Left lung (tissue), 4 donors: ENCODE measurements at regions not wholly inside any gene's neighbourhood (a gene's known extent, or its start where the extent isn't known, plus 50 kb on each side); places are given as distances from the start of the nearest gene placed in this dataset.

ENCODE experiments used
- ATAC-seq: fragments of 200-7000 bp; cut with Tn5 transposase; one replicate; pipeline ENCODE4 v1.9.1; 2020; ENCODE audit warnings: moderate library complexity
- DNase-seq, 4 donors: peaks; one replicate each; pipeline ENCODE4 v3.0.0-alpha.2; 2013 to 2020
- H3K27ac ChIP-seq, 2 donors: fragments of 200-600 bp; sonication (generic) in 1 of 2; one replicate each; pipeline versions ENCODE4 v1.5.0 to v1.8.0; 2020 to 2021
- H3K27me3 ChIP-seq, 2 donors: fragments of 200-600 bp; sonication (generic) in 1 of 2; one replicate each; pipeline versions ENCODE4 v1.5.0 to v1.8.0; 2020 to 2021
- H3K36me3 ChIP-seq, 2 donors: fragments of 200-600 bp; sonication (generic) in 1 of 2; one replicate each; pipeline versions ENCODE4 v1.5.0 to v1.8.0; 2020 to 2021
- H3K4me1 ChIP-seq, 2 donors: fragments of 200-600 bp; one replicate each; pipeline ENCODE4 v1.8.0; 2021
- H3K4me3 ChIP-seq, 2 donors: fragments of 200-600 bp; sonication (generic) in 1 of 2; one replicate each; pipeline versions ENCODE4 v1.5.0 to v1.8.0; 2020 to 2021; ENCODE audit warnings: mild to moderate bottlenecking in 1 of 2
- H3K9me3 ChIP-seq, 2 donors: fragments of 200-600 bp; sonication (generic) in 1 of 2; one replicate each; pipeline versions ENCODE4 v1.5.0 to v1.8.0; 2020 to 2021
- CTCF ChIP-seq, 2 donors: fragments of 200-600 bp; sonication (generic) in 1 of 2; IDR thresholded peaks; one replicate each; pipeline versions ENCODE4 v1.5.0 to v1.8.0; 2021; ENCODE audit warnings: antibody characterized with exemption in 2 of 2
- intact Hi-C, 2 donors: fragments of 100-400 bp; cut with DNase I; formaldehyde crosslinking; loops; one replicate each; pipeline versions ENCODE4 v1.11.2 to v1.14.2; 2022
- donor health status: DM: no; HTN: yes; CAD: no.
- donor health status: DM: no; HTN: no; CAD: no.

DNA sequence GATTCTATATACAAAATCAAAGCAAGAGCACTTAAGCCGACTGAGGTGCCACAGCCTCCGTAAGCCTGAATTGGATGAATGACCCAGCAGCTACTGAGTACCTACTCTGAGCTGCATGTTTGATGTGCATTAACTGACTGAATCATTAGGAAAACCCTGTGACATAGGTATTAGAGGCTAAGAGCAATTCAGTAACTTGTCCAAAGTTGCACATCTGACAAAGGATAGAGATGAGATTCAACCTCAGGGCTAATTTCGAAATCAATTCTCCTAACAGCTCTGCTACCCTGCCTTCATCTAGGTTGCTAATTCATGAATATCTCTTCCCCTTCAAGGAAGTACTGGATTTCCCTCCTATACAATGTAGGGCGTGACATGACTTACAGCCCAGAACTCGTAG is 89.1 kb upstream of the GLIS3 start:
- DNase-seq (no peak), ATAC-seq (no peak)
- Histone ChIP-seq H3K4me1 (no peaks in the 10 kb centered on the region), H3K27ac (no peak overlapping the region), H3K4me3 (no peak overlapping the region), H3K36me3 (no peaks in the 10 kb centered on the region), H3K9me3 (no peaks in the 10 kb centered on the region), H3K27me3 (no peaks in the 10 kb centered on the region)
- intact Hi-C loops: no loop called here
- no peak for TF ChIP-seq CTCF (IDR thresholded peaks at IDR 0.05)

GRCh38 chr9:4386819-4387218 is 87.0 kb upstream of the GLIS3 start:
- H3K27me3 ChIP-seq: no peaks in the 10 kb centered on the region
- DNase-seq (no peak), ATAC-seq (no peak)
- no peaks in the 10 kb centered on the region for H3K36me3 ChIP-seq
- intact Hi-C loops: no loop called here
- H3K27ac ChIP-seq: no peak overlapping the region
- no peaks in the 10 kb centered on the region for H3K4me1 ChIP-seq
- no peak for TF ChIP-seq CTCF (IDR thresholded peaks at IDR 0.05)
- H3K4me3 ChIP-seq: no peak overlapping the region
- no peaks in the 10 kb centered on the region for H3K9me3 ChIP-seq

DNA sequence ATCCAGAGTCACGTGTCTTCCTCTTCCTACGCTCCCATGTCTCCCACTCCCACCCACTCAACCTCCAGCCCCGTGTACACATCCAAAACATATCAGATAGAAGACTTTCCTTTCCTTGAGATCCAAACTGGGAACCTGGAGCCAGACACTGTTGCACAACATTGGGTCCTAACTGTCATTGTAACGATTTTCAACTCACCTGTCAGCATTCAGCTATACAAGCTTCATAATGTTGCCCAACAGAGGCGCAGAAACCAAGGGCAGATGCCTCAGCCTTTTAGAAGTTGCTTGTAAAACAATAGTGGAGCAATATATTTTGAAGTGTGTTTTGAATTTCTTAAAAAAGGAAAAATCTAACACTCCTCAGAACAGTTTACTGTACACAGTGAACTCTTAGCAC is 84.9 kb upstream of the GLIS3 start:
- DNase-seq (no peak), ATAC-seq (no peak)
- Histone ChIP-seq H3K4me3 (no peak overlapping the region), H3K27ac (no peak overlapping the region), H3K4me1 (no peaks in the 10 kb centered on the region), H3K27me3 (no peaks in the 10 kb centered on the region), H3K9me3 (no peaks in the 10 kb centered on the region), H3K36me3 (no peaks in the 10 kb centered on the region)
- intact Hi-C loops: loop anchor here in 1 of 2 donors (5.0 kb wide), 1 partner anchor 258 kb away; no protein-coding TSS in a partner anchor
- TF ChIP-seq CTCF (IDR thresholded peaks at IDR 0.05): no peak

DNA sequence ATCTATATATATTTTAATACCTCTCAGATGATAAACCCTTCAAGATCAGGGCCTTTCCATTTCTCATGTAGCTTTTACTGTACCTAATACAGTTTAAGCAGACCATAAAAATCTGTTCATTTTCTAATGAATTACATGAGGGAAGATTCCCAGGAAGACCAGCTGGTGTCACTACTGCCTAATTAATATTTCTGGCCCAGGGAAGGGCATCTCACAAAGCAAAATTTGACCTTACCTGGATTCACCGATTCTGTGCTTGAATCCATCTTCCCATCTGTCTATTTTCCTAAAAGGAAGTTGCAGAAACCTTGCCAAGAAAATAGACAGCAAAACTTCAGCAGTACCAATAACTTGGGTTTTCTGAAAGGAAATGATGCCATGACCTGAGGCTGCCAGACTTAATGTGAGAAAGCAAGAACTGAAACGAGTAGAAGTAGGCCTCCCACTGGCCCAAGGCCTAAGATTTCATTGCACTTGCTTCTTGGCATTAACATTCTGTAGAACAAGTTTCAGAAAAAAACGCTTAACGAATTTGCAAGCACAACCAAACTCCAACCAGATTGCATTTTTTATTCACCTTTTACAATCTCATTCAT is 83.0 kb upstream of the GLIS3 start:
- intact Hi-C loops: loop anchor here in 1 of 2 donors (5.0 kb wide), 1 partner anchor 259 kb away; no protein-coding TSS in a partner anchor
- ATAC-seq: peak; percentile 47

DNA sequence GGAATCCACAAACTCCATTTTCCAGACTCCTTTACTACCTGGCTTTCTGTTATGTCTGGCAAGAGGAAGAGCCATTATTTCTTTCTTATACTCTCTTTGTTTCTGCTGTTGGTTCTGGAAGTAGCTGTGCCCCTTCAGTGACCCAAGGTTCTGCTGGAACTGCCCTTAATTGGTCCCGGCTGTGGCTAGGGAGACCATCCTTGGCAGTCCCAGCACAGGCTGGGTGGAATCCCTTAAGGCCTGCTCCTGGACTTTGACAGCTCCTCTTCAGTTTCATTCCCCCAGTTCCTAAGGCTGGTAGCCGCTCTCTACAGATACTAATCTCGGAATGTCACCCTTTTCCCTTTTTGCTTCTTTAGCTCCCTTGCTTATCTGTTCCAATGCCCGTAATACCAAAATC is 81.9 kb upstream of the GLIS3 start:
- intact Hi-C loops: loop anchor here in 1 of 2 donors (5.0 kb wide), 1 partner anchor 261 kb away; no protein-coding TSS in a partner anchor
- no peak overlapping the region for H3K27ac ChIP-seq
- DNase-seq: no peak
- TF ChIP-seq CTCF (IDR thresholded peaks at IDR 0.05): no peak
- H3K9me3 ChIP-seq: no peaks in the 10 kb centered on the region
- H3K36me3 ChIP-seq: no peaks in the 10 kb centered on the region
- H3K4me3 ChIP-seq: no peak overlapping the region
- H3K4me1 ChIP-seq: no peaks in the 10 kb centered on the region
- ATAC-seq: no peak
- H3K27me3 ChIP-seq: no peaks in the 10 kb centered on the region

More for the DNA sequence above, 83.0 kb upstream of the GLIS3 start:
- Histone ChIP-seq H3K27me3 (no peaks in the 10 kb centered on the region), H3K9me3 (no peaks in the 10 kb centered on the region), H3K4me1 (no peaks in the 10 kb centered on the region), H3K27ac (no peak overlapping the region), H3K4me3 (no peak overlapping the region), H3K36me3 (no peaks in the 10 kb centered on the region)
- TF ChIP-seq CTCF (IDR thresholded peaks at IDR 0.05): peak; percentile 27 to 39
- peak in 1 of 4 donors; percentile 37 for DNase-seq
